Fibroblast of the aortic adventitia (primary cell): ENCODE measurements at regions not wholly inside any gene's neighbourhood (a gene's known extent, or its start where the extent isn't known, plus 50 kb on each side); places are given as distances from the start of the nearest gene placed in this dataset.

Source experiments
- DNase-seq: peaks from one replicate; pipeline ENCODE4 v3.0.0-alpha.2; 2010; ENCODE audit warnings: low read depth
- H3K4me3 ChIP-seq: 2 replicates; pipeline ENCODE4 v1.5.1; 2011; ENCODE audit warnings: low read depth, mild to moderate bottlenecking, control low read depth, low read length, moderate library complexity
- CTCF ChIP-seq: IDR thresholded peaks from 2 replicates; pipeline ENCODE4 v1.5.1; 2011; ENCODE audit warnings: mild to moderate bottlenecking, low read length, control low read depth, inconsistent platforms; ENCODE audit not compliant: insufficient read depth

GRCh38 chr10:32159264-32159663 lies 103.0 kb upstream of the KIF5B start:
- TF ChIP-seq CTCF: no peak
- no peak for DNase-seq
- H3K4me3 ChIP-seq: no peak overlapping the region

GRCh38 chr10:32156031-32156495 lies 99.8 kb upstream of the KIF5B start:
- no peak for DNase-seq
- TF ChIP-seq CTCF: no peak
- no peak overlapping the region for H3K4me3 ChIP-seq

GRCh38 chr10:32155075-32155516 lies 98.9 kb upstream of the KIF5B start:
- DNase-seq: peak; percentile 85
- H3K4me3 ChIP-seq: peak overlapping the region; percentile 6

GRCh38 chr10:32153931-32154330 lies 97.7 kb upstream of the KIF5B start:
- no peak for DNase-seq
- no peak for TF ChIP-seq CTCF
- no peak overlapping the region for H3K4me3 ChIP-seq

More at GRCh38 chr10:32155075-32155516, 98.9 kb upstream of the KIF5B start:
- no peak for TF ChIP-seq CTCF

- no peak overlapping the region for H3K4me3 ChIP-seq
- TF ChIP-seq CTCF: no peak
- no peak for DNase-seq
These were observed 97.0 kb upstream of the KIF5B start for GRCh38 chr10:32153252-32153651.

- TF ChIP-seq CTCF: no peak
- no peak for DNase-seq
- H3K4me3 ChIP-seq: no peak overlapping the region
These were observed 95.6 kb upstream of the KIF5B start for GRCh38 chr10:32151871-32152270.

GRCh38 chr10:32150532-32151101 lies 94.4 kb upstream of the KIF5B start:
- peak; percentile 22 for DNase-seq
- no peak overlapping the region for H3K4me3 ChIP-seq
- no peak for TF ChIP-seq CTCF
